ENCODE measurements at regions not wholly inside any gene's neighbourhood (a gene's known extent, or its start where the extent isn't known, plus 50 kb on each side); places are given as distances from the start of the nearest gene placed in this dataset.

GRCh38 chr14:97022741-97023140 is 225.6 kb downstream of the VRK1 start:
- DNase-seq (ENCODE audit: insufficient read length, low spot score) (no peak), FAIRE-seq (no peak)
- no peak for TF ChIP-seq POLR2AphosphoS5 (IDR thresholded peaks at IDR 0.05; ENCODE audit: low read depth, low read length)
- no peak for TF ChIP-seq PAX5 (IDR thresholded peaks at IDR 0.05; ENCODE audit: insufficient read depth, low read length, severe bottlenecking)
- no peak for TF ChIP-seq TAF1 (IDR thresholded peaks at IDR 0.05; ENCODE audit: low read depth, low read length)
- no peak for TF ChIP-seq POLR2A (IDR thresholded peaks at IDR 0.05; ENCODE audit: low read depth, low read length)
- TF ChIP-seq POU2F2 (IDR thresholded peaks at IDR 0.05; ENCODE audit: low read depth, low read length) = no peak
- no peak for TF ChIP-seq SPI1 (IDR thresholded peaks at IDR 0.05; ENCODE audit: low read depth, low read length)

GRCh38 chr14:97023871-97024270 is 226.7 kb downstream of the VRK1 start:
- DNase-seq (ENCODE audit: insufficient read length, low spot score) = no peak
- no peak for FAIRE-seq
- TF ChIP-seq PAX5 (IDR thresholded peaks at IDR 0.05; ENCODE audit: insufficient read depth, low read length, severe bottlenecking) = no peak
- no peak for TF ChIP-seq POLR2AphosphoS5 (IDR thresholded peaks at IDR 0.05; ENCODE audit: low read depth, low read length)
- TF ChIP-seq SPI1 (IDR thresholded peaks at IDR 0.05; ENCODE audit: low read depth, low read length) = no peak
- no peak for TF ChIP-seq TAF1 (IDR thresholded peaks at IDR 0.05; ENCODE audit: low read depth, low read length)
- no peak for TF ChIP-seq POU2F2 (IDR thresholded peaks at IDR 0.05; ENCODE audit: low read depth, low read length)
- TF ChIP-seq POLR2A (IDR thresholded peaks at IDR 0.05; ENCODE audit: low read depth, low read length) = no peak

- DNase-seq (ENCODE audit: insufficient read length, low spot score) (no peak), FAIRE-seq (no peak)
- TF ChIP-seq SPI1 (IDR thresholded peaks at IDR 0.05; ENCODE audit: low read depth, low read length) (no peak), POLR2A (IDR thresholded peaks at IDR 0.05; ENCODE audit: low read depth, low read length) (no peak), POU2F2 (IDR thresholded peaks at IDR 0.05; ENCODE audit: low read depth, low read length) (no peak), TAF1 (IDR thresholded peaks at IDR 0.05; ENCODE audit: low read depth, low read length) (no peak), PAX5 (IDR thresholded peaks at IDR 0.05; ENCODE audit: insufficient read depth, low read length, severe bottlenecking) (no peak), POLR2AphosphoS5 (IDR thresholded peaks at IDR 0.05; ENCODE audit: low read depth, low read length) (no peak)
Measured at GRCh38 chr14:97024300-97024699, 227.1 kb downstream of the VRK1 start.

- TF ChIP-seq POLR2A (IDR thresholded peaks at IDR 0.05; ENCODE audit: low read depth, low read length) (no peak), POU2F2 (IDR thresholded peaks at IDR 0.05; ENCODE audit: low read depth, low read length) (peak; percentile 75; the same call in 1 of the 2 replicates), PAX5 (IDR thresholded peaks at IDR 0.05; ENCODE audit: insufficient read depth, low read length, severe bottlenecking) (no peak)
- FAIRE-seq (no peak), DNase-seq (ENCODE audit: insufficient read length, low spot score) (no peak)
Measured at GRCh38 chr14:97025722-97026121, 228.5 kb downstream of the VRK1 start.

- DNase-seq (ENCODE audit: insufficient read length, low spot score) = no peak
- TF ChIP-seq PAX5 (IDR thresholded peaks at IDR 0.05; ENCODE audit: insufficient read depth, low read length, severe bottlenecking) = no peak
- TF ChIP-seq POLR2A (IDR thresholded peaks at IDR 0.05; ENCODE audit: low read depth, low read length) = no peak
- TF ChIP-seq POU2F2 (IDR thresholded peaks at IDR 0.05; ENCODE audit: low read depth, low read length) = no peak
- no peak for TF ChIP-seq SPI1 (IDR thresholded peaks at IDR 0.05; ENCODE audit: low read depth, low read length)
- no peak for TF ChIP-seq TAF1 (IDR thresholded peaks at IDR 0.05; ENCODE audit: low read depth, low read length)
- no peak for TF ChIP-seq POLR2AphosphoS5 (IDR thresholded peaks at IDR 0.05; ENCODE audit: low read depth, low read length)
- FAIRE-seq = no peak
Measured at GRCh38 chr14:97027256-97027999, 230.2 kb downstream of the VRK1 start.

- FAIRE-seq (no peak), DNase-seq (ENCODE audit: insufficient read length, low spot score) (no peak)
- TF ChIP-seq SPI1 (IDR thresholded peaks at IDR 0.05; ENCODE audit: low read depth, low read length) = no peak
- no peak for TF ChIP-seq POLR2A (IDR thresholded peaks at IDR 0.05; ENCODE audit: low read depth, low read length)
- no peak for TF ChIP-seq PAX5 (IDR thresholded peaks at IDR 0.05; ENCODE audit: insufficient read depth, low read length, severe bottlenecking)
- no peak for TF ChIP-seq POLR2AphosphoS5 (IDR thresholded peaks at IDR 0.05; ENCODE audit: low read depth, low read length)
- no peak for TF ChIP-seq POU2F2 (IDR thresholded peaks at IDR 0.05; ENCODE audit: low read depth, low read length)
- no peak for TF ChIP-seq TAF1 (IDR thresholded peaks at IDR 0.05; ENCODE audit: low read depth, low read length)
Measured at GRCh38 chr14:97028382-97028781, 231.2 kb downstream of the VRK1 start.

- TF ChIP-seq POLR2A (IDR thresholded peaks at IDR 0.05; ENCODE audit: low read depth, low read length) (no peak), TAF1 (IDR thresholded peaks at IDR 0.05; ENCODE audit: low read depth, low read length) (no peak), POU2F2 (IDR thresholded peaks at IDR 0.05; ENCODE audit: low read depth, low read length) (no peak), SPI1 (IDR thresholded peaks at IDR 0.05; ENCODE audit: low read depth, low read length) (no peak), POLR2AphosphoS5 (IDR thresholded peaks at IDR 0.05; ENCODE audit: low read depth, low read length) (no peak), PAX5 (IDR thresholded peaks at IDR 0.05; ENCODE audit: insufficient read depth, low read length, severe bottlenecking) (no peak)
- FAIRE-seq = no peak
- no peak for DNase-seq (ENCODE audit: insufficient read length, low spot score)
Measured at GRCh38 chr14:97029800-97030199, 232.6 kb downstream of the VRK1 start.

GRCh38 chr14:97031530-97031929 is 234.3 kb downstream of the VRK1 start:
- no peak for FAIRE-seq
- TF ChIP-seq POLR2A (IDR thresholded peaks at IDR 0.05; ENCODE audit: low read depth, low read length) (no peak), SPI1 (IDR thresholded peaks at IDR 0.05; ENCODE audit: low read depth, low read length) (no peak), POLR2AphosphoS5 (IDR thresholded peaks at IDR 0.05; ENCODE audit: low read depth, low read length) (no peak), TAF1 (IDR thresholded peaks at IDR 0.05; ENCODE audit: low read depth, low read length) (no peak)
- DNase-seq (ENCODE audit: insufficient read length, low spot score) = no peak

- FAIRE-seq = no peak
- TF ChIP-seq SPI1 (IDR thresholded peaks at IDR 0.05; ENCODE audit: low read depth, low read length) (no peak), POU2F2 (IDR thresholded peaks at IDR 0.05; ENCODE audit: low read depth, low read length) (no peak), TAF1 (IDR thresholded peaks at IDR 0.05; ENCODE audit: low read depth, low read length) (no peak), POLR2A (IDR thresholded peaks at IDR 0.05; ENCODE audit: low read depth, low read length) (no peak), PAX5 (IDR thresholded peaks at IDR 0.05; ENCODE audit: insufficient read depth, low read length, severe bottlenecking) (no peak), POLR2AphosphoS5 (IDR thresholded peaks at IDR 0.05; ENCODE audit: low read depth, low read length) (no peak)
Measured at GRCh38 chr14:97033556-97034081, 236.4 kb downstream of the VRK1 start.

More at GRCh38 chr14:97033556-97034081, 236.4 kb downstream of the VRK1 start:
- no peak for DNase-seq (ENCODE audit: insufficient read length, low spot score)

All from GM12891 (cell line).